ENCODE measurements at regions not wholly inside any gene's neighbourhood (a gene's known extent, or its start where the extent isn't known, plus 50 kb on each side); places are given as distances from the start of the nearest gene placed in this dataset.

- H3K4me1 Mint-ChIP-seq: no peaks in the 10 kb centered on the region
- no peaks in the 10 kb centered on the region for H3K36me3 Mint-ChIP-seq (ENCODE audit: low read depth)
- no peak overlapping the region for H3K4me3 Mint-ChIP-seq
- H3K9me3 Mint-ChIP-seq: no peaks in the 10 kb centered on the region
- H3K27me3 Mint-ChIP-seq: no peaks in the 10 kb centered on the region
- intact Hi-C loops (cut with micrococcal nuclease): no loop called here
- H3K27ac Mint-ChIP-seq: no peak overlapping the region
- no peak for DNase-seq
Measured at GRCh38 chr10:78472551-78472890, 438.9 kb downstream of the RPS24 start.

- peak; percentile 29 for DNase-seq
- no peaks in the 10 kb centered on the region for H3K27me3 Mint-ChIP-seq
- intact Hi-C loops (cut with micrococcal nuclease): no loop called here
- H3K4me1 Mint-ChIP-seq: no peaks in the 10 kb centered on the region
- H3K9me3 Mint-ChIP-seq: no peaks in the 10 kb centered on the region
- H3K36me3 Mint-ChIP-seq (ENCODE audit: low read depth): no peaks in the 10 kb centered on the region
- no peak overlapping the region for H3K27ac Mint-ChIP-seq
- H3K4me3 Mint-ChIP-seq: no peak overlapping the region
Measured at GRCh38 chr10:78473006-78473405, 439.3 kb downstream of the RPS24 start.

- no peaks in the 10 kb centered on the region for H3K36me3 Mint-ChIP-seq (ENCODE audit: low read depth)
- H3K4me1 Mint-ChIP-seq: no peaks in the 10 kb centered on the region
- H3K9me3 Mint-ChIP-seq: no peaks in the 10 kb centered on the region
- DNase-seq: peak; percentile 44
- intact Hi-C loops (cut with micrococcal nuclease): no loop called here
- H3K4me3 Mint-ChIP-seq: no peak overlapping the region
- no peaks in the 10 kb centered on the region for H3K27me3 Mint-ChIP-seq
- H3K27ac Mint-ChIP-seq: no peak overlapping the region
Measured at GRCh38 chr10:78474743-78475142, 441.1 kb downstream of the RPS24 start.

GRCh38 chr10:78475437-78475836 is 441.8 kb downstream of the RPS24 start:
- intact Hi-C loops (cut with micrococcal nuclease): no loop called here
- H3K36me3 Mint-ChIP-seq (ENCODE audit: low read depth): no peaks in the 10 kb centered on the region
- DNase-seq: peak; percentile 45
- H3K9me3 Mint-ChIP-seq: no peaks in the 10 kb centered on the region
- peaks cover 3% of the 10 kb centered on the region for H3K27me3 Mint-ChIP-seq
- H3K4me3 Mint-ChIP-seq: no peak overlapping the region
- H3K4me1 Mint-ChIP-seq: no peaks in the 10 kb centered on the region
- H3K27ac Mint-ChIP-seq: no peak overlapping the region

- Mint-ChIP-seq H3K4me3 (no peak overlapping the region), H3K27ac (no peak overlapping the region), H3K4me1 (no peaks in the 10 kb centered on the region), H3K36me3 (ENCODE audit: low read depth) (no peaks in the 10 kb centered on the region), H3K27me3 (peaks cover 3% of the 10 kb centered on the region), H3K9me3 (no peaks in the 10 kb centered on the region)
- intact Hi-C loops (cut with micrococcal nuclease): no loop called here
- DNase-seq: peak; percentile 8
Measured at GRCh38 chr10:78476156-78476555, 442.5 kb downstream of the RPS24 start.

- H3K27ac Mint-ChIP-seq: no peak overlapping the region
- peaks cover 3% of the 10 kb centered on the region for H3K27me3 Mint-ChIP-seq
- no peaks in the 10 kb centered on the region for H3K36me3 Mint-ChIP-seq (ENCODE audit: low read depth)
- DNase-seq: peak; percentile 51
- no peaks in the 10 kb centered on the region for H3K9me3 Mint-ChIP-seq
- intact Hi-C loops (cut with micrococcal nuclease): no loop called here
- H3K4me1 Mint-ChIP-seq: no peaks in the 10 kb centered on the region
- no peak overlapping the region for H3K4me3 Mint-ChIP-seq
Measured at GRCh38 chr10:78476844-78477243, 443.2 kb downstream of the RPS24 start.

GRCh38 chr10:78478919-78479318 is 445.3 kb downstream of the RPS24 start:
- Mint-ChIP-seq H3K36me3 (ENCODE audit: low read depth) (no peaks in the 10 kb centered on the region), H3K4me3 (no peak overlapping the region), H3K4me1 (no peaks in the 10 kb centered on the region), H3K9me3 (no peaks in the 10 kb centered on the region), H3K27ac (no peak overlapping the region), H3K27me3 (peaks cover 6% of the 10 kb centered on the region)
- intact Hi-C loops (cut with micrococcal nuclease): no loop called here
- peak; percentile 27 for DNase-seq

- Mint-ChIP-seq H3K27me3 (peaks cover 7% of the 10 kb centered on the region), H3K9me3 (no peaks in the 10 kb centered on the region), H3K36me3 (ENCODE audit: low read depth) (no peaks in the 10 kb centered on the region), H3K4me3 (no peak overlapping the region), H3K27ac (no peak overlapping the region), H3K4me1 (no peaks in the 10 kb centered on the region)
- DNase-seq: peak; percentile 26
- intact Hi-C loops (cut with micrococcal nuclease): no loop called here
Measured at GRCh38 chr10:78479467-78479866, 445.8 kb downstream of the RPS24 start.

GRCh38 chr10:78481842-78482241 is 448.2 kb downstream of the RPS24 start:
- peaks cover 13% of the 10 kb centered on the region for H3K27me3 Mint-ChIP-seq
- no peak overlapping the region for H3K4me3 Mint-ChIP-seq
- H3K4me1 Mint-ChIP-seq: no peaks in the 10 kb centered on the region
- intact Hi-C loops (cut with micrococcal nuclease): no loop called here
- no peaks in the 10 kb centered on the region for H3K9me3 Mint-ChIP-seq
- H3K27ac Mint-ChIP-seq: no peak overlapping the region
- no peaks in the 10 kb centered on the region for H3K36me3 Mint-ChIP-seq (ENCODE audit: low read depth)
- no peak for DNase-seq

GRCh38 chr10:78483641-78484040 is 450.0 kb downstream of the RPS24 start:
- intact Hi-C loops (cut with micrococcal nuclease): no loop called here
- Mint-ChIP-seq H3K36me3 (ENCODE audit: low read depth) (no peaks in the 10 kb centered on the region), H3K27ac (no peak overlapping the region)

GRCh38 chr10:78489034-78489433 is 455.4 kb downstream of the RPS24 start:
- Mint-ChIP-seq H3K4me3 (no peak overlapping the region), H3K36me3 (ENCODE audit: low read depth) (no peaks in the 10 kb centered on the region), H3K27ac (no peak overlapping the region), H3K9me3 (peaks cover 9% of the 10 kb centered on the region), H3K27me3 (peaks cover 14% of the 10 kb centered on the region), H3K4me1 (peaks cover 3% of the 10 kb centered on the region)
- intact Hi-C loops (cut with micrococcal nuclease): no loop called here
- no peak for DNase-seq

More at GRCh38 chr10:78483641-78484040, 450.0 kb downstream of the RPS24 start:
- Mint-ChIP-seq H3K4me1 (no peaks in the 10 kb centered on the region), H3K27me3 (peaks cover 14% of the 10 kb centered on the region), H3K4me3 (no peak overlapping the region), H3K9me3 (no peaks in the 10 kb centered on the region)
- DNase-seq: peak; percentile 25

- Mint-ChIP-seq H3K27ac (no peak overlapping the region), H3K4me3 (no peak overlapping the region), H3K36me3 (ENCODE audit: low read depth) (no peaks in the 10 kb centered on the region), H3K9me3 (peaks cover 9% of the 10 kb centered on the region), H3K27me3 (peaks cover 15% of the 10 kb centered on the region), H3K4me1 (peaks cover 3% of the 10 kb centered on the region)
- no peak for DNase-seq
- intact Hi-C loops (cut with micrococcal nuclease): no loop called here
Measured at GRCh38 chr10:78491812-78492211, 458.1 kb downstream of the RPS24 start.

GRCh38 chr10:78492424-78492823 is 458.8 kb downstream of the RPS24 start:
- Mint-ChIP-seq H3K27ac (no peak overlapping the region), H3K36me3 (ENCODE audit: low read depth) (no peaks in the 10 kb centered on the region), H3K4me1 (peaks cover 3% of the 10 kb centered on the region), H3K9me3 (peaks cover 9% of the 10 kb centered on the region), H3K4me3 (no peak overlapping the region), H3K27me3 (peaks cover 15% of the 10 kb centered on the region)
- intact Hi-C loops (cut with micrococcal nuclease): no loop called here
- DNase-seq: no peak

- H3K27ac Mint-ChIP-seq: no peak overlapping the region
- H3K9me3 Mint-ChIP-seq: peaks cover 9% of the 10 kb centered on the region
- H3K27me3 Mint-ChIP-seq: peaks cover 19% of the 10 kb centered on the region
- H3K36me3 Mint-ChIP-seq (ENCODE audit: low read depth): no peaks in the 10 kb centered on the region
- peaks cover 3% of the 10 kb centered on the region for H3K4me1 Mint-ChIP-seq
- intact Hi-C loops (cut with micrococcal nuclease): no loop called here
- no peak for DNase-seq
- H3K4me3 Mint-ChIP-seq: no peak overlapping the region
Measured at GRCh38 chr10:78494179-78494578, 460.5 kb downstream of the RPS24 start.

GRCh38 chr10:78502210-78502936 is 468.7 kb downstream of the RPS24 start:
- H3K27me3 Mint-ChIP-seq: peaks cover 6% of the 10 kb centered on the region
- peaks cover 6% of the 10 kb centered on the region for H3K4me1 Mint-ChIP-seq
- intact Hi-C loops (cut with micrococcal nuclease): no loop called here
- no peaks in the 10 kb centered on the region for H3K36me3 Mint-ChIP-seq (ENCODE audit: low read depth)
- H3K9me3 Mint-ChIP-seq: peaks cover 10% of the 10 kb centered on the region
- no peak overlapping the region for H3K4me3 Mint-ChIP-seq
- H3K27ac Mint-ChIP-seq: no peak overlapping the region
- peak; percentile 44 for DNase-seq

Data from activated CD4-positive, alpha-beta T cell treated with anti-CD3 and anti-CD28 coated beads, Interleukin-2, amount 10 ng/mL, durations not matched to agents 24 days and 14 days (primary cell).